GM04504 (cell line): ENCODE measurements at regions not wholly inside any gene's neighbourhood (a gene's known extent, or its start where the extent isn't known, plus 50 kb on each side); places are given as distances from the start of the nearest gene placed in this dataset.

Source experiments
- DNase-seq: peaks from one replicate; pipeline ENCODE4 v3.0.0-alpha.2; 2012; ENCODE audit warnings: low read depth

- no peak for DNase-seq
These were observed 62.7 kb downstream of the SIK1 start for GRCh38 chr21:43364261-43364510.

GRCh38 chr21:43363506-43364260 is 63.2 kb downstream of the SIK1 start:
- DNase-seq: no peak

- DNase-seq: no peak
These were observed 64.0 kb downstream of the SIK1 start for GRCh38 chr21:43362915-43363314.

- no peak for DNase-seq
These were observed 64.6 kb downstream of the SIK1 start for GRCh38 chr21:43362321-43362791.

GRCh38 chr21:43361493-43362296 is 65.2 kb downstream of the SIK1 start:
- no peak for DNase-seq

- no peak for DNase-seq
These were observed 65.8 kb downstream of the SIK1 start for GRCh38 chr21:43361127-43361492.

- no peak for DNase-seq
These were observed 66.3 kb downstream of the SIK1 start for GRCh38 chr21:43360441-43361126.

GRCh38 chr21:43358940-43359822 is 67.8 kb downstream of the SIK1 start:
- no peak for DNase-seq

- no peak for DNase-seq
These were observed 69.1 kb downstream of the SIK1 start for GRCh38 chr21:43357715-43358430.

GRCh38 chr21:43355925-43356289 is 71.0 kb downstream of the SIK1 start:
- DNase-seq: no peak

- no peak for DNase-seq
These were observed 71.5 kb downstream of the SIK1 start for GRCh38 chr21:43355266-43355924.

- DNase-seq: no peak
These were observed 72.3 kb downstream of the SIK1 start for GRCh38 chr21:43354666-43355065.

GRCh38 chr21:43354026-43354420 is 72.9 kb downstream of the SIK1 start:
- no peak for DNase-seq

- no peak for DNase-seq
These were observed 73.5 kb downstream of the SIK1 start for GRCh38 chr21:43353282-43354025.

- DNase-seq: no peak
These were observed 74.2 kb downstream of the SIK1 start for GRCh38 chr21:43352568-43353281.

GRCh38 chr21:43352154-43352537 is 74.8 kb downstream of the SIK1 start:
- DNase-seq: no peak

GRCh38 chr21:43351501-43352153 is 75.3 kb downstream of the SIK1 start:
- no peak for DNase-seq

GRCh38 chr21:43349644-43350043 is 77.3 kb downstream of the SIK1 start:
- no peak for DNase-seq

- no peak for DNase-seq
These were observed 78.1 kb downstream of the SIK1 start for GRCh38 chr21:43348801-43349261.
